ENCODE measurements at regions not wholly inside any gene's neighbourhood (a gene's known extent, or its start where the extent isn't known, plus 50 kb on each side); places are given as distances from the start of the nearest gene placed in this dataset.

DNA sequence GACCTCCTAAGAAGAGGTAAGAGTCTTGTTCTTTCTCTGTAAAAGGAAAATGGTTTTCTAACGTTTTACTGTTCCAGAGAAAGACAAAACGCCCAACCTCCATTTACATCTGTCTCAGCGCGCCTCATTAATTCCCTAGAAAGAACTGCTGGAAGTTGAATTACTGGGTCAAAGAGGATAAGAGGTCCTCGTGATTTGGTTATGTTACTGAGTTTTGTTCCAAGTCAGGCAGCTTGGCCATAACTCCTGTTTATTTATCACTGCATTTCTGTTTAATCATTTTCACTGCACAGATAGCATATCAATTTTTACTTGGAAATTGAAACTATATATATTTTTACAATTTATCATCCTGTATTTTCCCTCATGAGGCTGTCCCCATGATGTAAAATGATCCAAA, 112.9 kb upstream of the PEG3 start:
- TF ChIP-seq CTCF (IDR thresholded peaks at IDR 0.05 in 8 of 11, conservative IDR thresholded peaks at IDR 0.05 in 3 of 11) (no peak), POLR2A (IDR thresholded peaks at IDR 0.05) (no peak)

Data from spleen (tissue), 7 donors.